PFSK-1 (cell line): ENCODE measurements at regions not wholly inside any gene's neighbourhood (a gene's known extent, or its start where the extent isn't known, plus 50 kb on each side); places are given as distances from the start of the nearest gene placed in this dataset.

Experiments used
- FOXP2 ChIP-seq: optimal IDR thresholded peaks from 2 replicates; pipeline ENCODE3; 2011; ENCODE audit warnings: borderline replicate concordance, control low read depth, inconsistent platforms; ENCODE audit not compliant: insufficient read depth; ENCODE audit errors: extremely low read length, extremely low read depth
- POLR2AphosphoS5 ChIP-seq: IDR thresholded peaks from 2 replicates; pipeline ENCODE4 v1.6.1; 2012; ENCODE audit warnings: low read depth, mild to moderate bottlenecking, control low read depth, low read length, moderate library complexity
- REST ChIP-seq, 2 experiments: IDR thresholded peaks; 2 replicates each; pipeline versions ENCODE4 v1.6.1 to v1.8.0; 2011 to 2012; ENCODE audit warnings: low read depth in 2 of 2, low read length in 2 of 2, control low read depth in 1 of 2, inconsistent platforms in 1 of 2, mild to moderate bottlenecking in 1 of 2, moderate library complexity in 1 of 2; ENCODE audit not compliant: insufficient read depth in 1 of 2
- SIN3A ChIP-seq: IDR thresholded peaks from 2 replicates; pipeline ENCODE4 v1.6.1; 2012; ENCODE audit warnings: mild to moderate bottlenecking, low read length, moderate library complexity, borderline replicate concordance; ENCODE audit not compliant: insufficient read depth
- TAF1 ChIP-seq: IDR thresholded peaks from 2 replicates; pipeline ENCODE4 v1.6.1; 2012; ENCODE audit warnings: low read length, control low read depth, borderline replicate concordance; ENCODE audit not compliant: insufficient read depth

DNA sequence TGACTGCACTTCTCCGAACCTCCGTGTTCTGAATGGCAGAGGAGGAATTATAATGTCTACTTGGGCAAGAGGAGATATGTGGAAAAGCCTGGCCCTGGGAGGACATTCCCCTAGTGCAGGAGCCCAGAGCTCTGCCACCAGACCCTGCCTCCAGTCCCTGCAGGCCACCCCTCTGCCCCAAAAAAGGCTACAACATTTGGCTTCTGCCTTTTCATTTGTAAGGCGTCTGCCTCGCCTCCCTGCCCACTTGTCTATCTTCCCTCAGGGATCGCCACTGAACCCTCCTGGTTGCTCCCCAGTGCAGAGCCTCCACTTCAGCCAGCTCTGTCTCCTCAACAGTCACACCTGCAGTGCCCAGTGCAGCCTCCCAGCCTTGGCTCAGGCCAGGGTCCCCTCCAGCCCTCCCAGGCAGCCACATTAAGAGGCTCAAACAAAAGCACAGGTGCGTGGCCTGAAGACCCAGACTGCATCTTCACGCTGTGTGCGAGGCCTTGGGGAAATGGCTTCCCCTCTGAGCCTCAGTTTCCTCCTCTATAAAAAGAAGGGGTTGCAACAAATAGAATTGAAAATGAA, 125.9 kb upstream of the SMAD3 start:
- no peak for TF ChIP-seq REST (IDR thresholded peaks at IDR 0.05; ENCODE audit: insufficient read depth in 1 of 2, low read depth in 2 of 2, low read length in 2 of 2)
- no peak for TF ChIP-seq SIN3A
- no peak for TF ChIP-seq FOXP2
- TF ChIP-seq TAF1: no peak
- TF ChIP-seq POLR2AphosphoS5: no peak

DNA sequence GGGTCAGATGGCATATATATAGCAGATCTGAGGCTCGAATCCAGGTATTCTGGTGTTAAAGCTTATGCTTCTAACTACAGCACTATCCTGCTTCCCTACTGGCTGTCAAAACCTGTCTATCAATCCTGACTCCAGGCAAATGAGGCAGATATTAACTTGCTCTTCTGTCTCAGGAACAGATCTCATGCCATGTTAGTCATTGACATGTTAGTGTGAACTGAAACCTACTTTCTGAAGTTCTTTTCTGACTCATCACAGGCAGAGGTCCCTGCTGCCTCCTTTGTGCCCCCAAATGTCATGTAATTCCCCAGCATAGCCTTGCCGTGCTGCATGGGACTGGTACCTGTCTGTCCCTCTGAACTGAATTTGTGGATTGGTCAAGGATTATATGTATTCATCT, 125.0 kb upstream of the SMAD3 start:
- no peak for TF ChIP-seq POLR2AphosphoS5
- TF ChIP-seq SIN3A: no peak
- TF ChIP-seq TAF1: no peak
- TF ChIP-seq FOXP2: no peak
- no peak for TF ChIP-seq REST (IDR thresholded peaks at IDR 0.05; ENCODE audit: insufficient read depth in 1 of 2, low read depth in 2 of 2, low read length in 2 of 2)

DNA sequence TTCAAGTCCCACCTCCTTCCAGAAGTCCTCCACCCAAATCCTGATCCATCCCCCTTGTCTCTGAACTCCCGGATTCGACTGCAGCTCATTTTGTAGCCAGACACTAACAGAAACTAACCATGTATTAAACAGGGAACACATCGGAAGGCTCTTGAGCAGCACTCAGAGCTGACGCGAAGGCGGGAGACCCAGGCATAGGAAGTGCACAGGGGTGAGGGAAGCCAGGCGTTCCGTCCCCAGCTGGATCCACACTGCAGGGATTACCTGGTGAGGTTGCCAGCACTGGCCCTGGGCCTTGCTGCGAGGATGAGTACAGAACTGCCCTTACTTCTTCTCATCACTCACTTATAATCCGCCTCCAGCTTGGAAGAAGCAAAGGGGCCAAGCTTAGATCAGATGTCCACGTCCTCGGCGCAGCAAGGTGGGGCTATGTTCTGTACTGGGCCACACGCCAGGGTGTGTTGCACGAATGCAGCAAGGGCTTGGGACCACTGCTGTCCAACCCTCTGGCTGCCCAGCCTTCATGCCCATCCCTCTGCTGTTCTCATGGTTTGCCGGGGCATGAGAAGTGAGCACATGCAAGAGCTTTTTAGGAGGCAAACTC, 124.2 kb upstream of the SMAD3 start:
- TF ChIP-seq TAF1 (no peak), SIN3A (no peak), FOXP2 (no peak), REST (IDR thresholded peaks at IDR 0.05; ENCODE audit: insufficient read depth in 1 of 2, low read depth in 2 of 2, low read length in 2 of 2) (no peak), POLR2AphosphoS5 (no peak)

DNA sequence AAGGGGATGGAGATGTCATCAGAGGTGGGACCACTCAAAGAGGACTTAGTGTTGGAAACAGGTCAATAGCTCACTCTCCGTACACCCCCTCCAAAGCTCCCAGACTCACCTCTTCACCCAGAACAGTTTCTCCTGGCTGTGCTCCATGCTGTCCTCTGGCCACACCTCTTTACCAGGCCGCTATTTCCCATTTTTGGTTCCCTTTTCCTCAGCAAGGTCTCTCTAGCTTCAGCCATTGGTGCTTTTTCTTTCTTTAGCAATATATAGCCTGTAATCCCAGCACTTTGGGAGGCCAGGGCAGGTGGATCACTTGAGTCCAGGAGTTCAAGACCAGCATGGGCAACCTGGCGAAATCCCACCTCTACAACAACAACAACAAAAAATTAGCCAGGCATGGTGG, 123.6 kb upstream of the SMAD3 start:
- TF ChIP-seq POLR2AphosphoS5 (no peak), TAF1 (no peak), FOXP2 (no peak), SIN3A (no peak), REST (IDR thresholded peaks at IDR 0.05; ENCODE audit: insufficient read depth in 1 of 2, low read depth in 2 of 2, low read length in 2 of 2) (no peak)
